ENCODE measurements at regions not wholly inside any gene's neighbourhood (a gene's known extent, or its start where the extent isn't known, plus 50 kb on each side); places are given as distances from the start of the nearest gene placed in this dataset.
"Not testable (repeated sequence)": the region's sequence is repeated elsewhere in the genome, so short reads cannot be mapped to it uniquely, and the experiment has no call there.

GRCh38 chr2:12918835-12919445 lies 202.2 kb downstream of the TRIB2 start:
- Histone ChIP-seq H3K27ac (peak overlapping the region; percentile 1 to 51 (median 26)), H3K4me3 (no peak overlapping the region)
- ATAC-seq = peak; percentile 58 to 76 (median 70)

DNA sequence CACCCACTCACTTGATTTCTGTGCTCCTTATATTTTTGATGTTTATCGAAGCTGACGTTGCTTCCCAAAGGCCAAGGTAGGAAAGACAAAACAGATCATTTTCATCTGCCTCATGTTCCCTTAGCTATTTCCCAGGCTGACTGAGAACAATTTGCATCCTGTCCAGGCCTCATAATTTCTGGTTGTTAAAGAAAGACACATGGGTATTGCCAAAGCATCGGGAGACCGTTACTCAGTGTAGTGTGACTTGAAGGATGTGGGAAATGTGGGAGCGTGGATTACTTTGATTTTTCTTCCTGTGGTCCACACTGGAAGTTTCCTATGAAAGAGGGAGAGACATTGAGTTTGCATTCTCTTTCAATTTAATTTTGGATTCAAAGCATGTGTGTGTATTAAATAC lies 204.6 kb downstream of the TRIB2 start:
- 86 to 93% methylated on average over 5 of the region's 5 CpGs for WGBS, 2 donors
- no peak for ATAC-seq
- Histone ChIP-seq H3K4me1 (peaks cover 0 to 11% (median 8%) of the 10 kb centered on the region in 3 donors), H3K9me3 (no peaks in the 10 kb centered on the region), H3K4me3 (no peak overlapping the region), H3K36me3 (no peaks in the 10 kb centered on the region), H3K27me3 (no peaks in the 10 kb centered on the region), H3K27ac (no peak overlapping the region)
- no peak for FAIRE-seq
- intact Hi-C loops (cut with DNase I) = no loop called here
- TF ChIP-seq, protein P1, sequence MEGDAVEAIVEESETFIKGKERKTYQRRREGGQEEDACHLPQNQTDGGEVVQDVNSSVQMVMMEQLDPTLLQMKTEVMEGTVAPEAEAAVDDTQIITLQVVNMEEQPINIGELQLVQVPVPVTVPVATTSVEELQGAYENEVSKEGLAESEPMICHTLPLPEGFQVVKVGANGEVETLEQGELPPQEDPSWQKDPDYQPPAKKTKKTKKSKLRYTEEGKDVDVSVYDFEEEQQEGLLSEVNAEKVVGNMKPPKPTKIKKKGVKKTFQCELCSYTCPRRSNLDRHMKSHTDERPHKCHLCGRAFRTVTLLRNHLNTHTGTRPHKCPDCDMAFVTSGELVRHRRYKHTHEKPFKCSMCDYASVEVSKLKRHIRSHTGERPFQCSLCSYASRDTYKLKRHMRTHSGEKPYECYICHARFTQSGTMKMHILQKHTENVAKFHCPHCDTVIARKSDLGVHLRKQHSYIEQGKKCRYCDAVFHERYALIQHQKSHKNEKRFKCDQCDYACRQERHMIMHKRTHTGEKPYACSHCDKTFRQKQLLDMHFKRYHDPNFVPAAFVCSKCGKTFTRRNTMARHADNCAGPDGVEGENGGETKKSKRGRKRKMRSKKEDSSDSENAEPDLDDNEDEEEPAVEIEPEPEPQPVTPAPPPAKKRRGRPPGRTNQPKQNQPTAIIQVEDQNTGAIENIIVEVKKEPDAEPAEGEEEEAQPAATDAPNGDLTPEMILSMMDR (IDR thresholded peaks at IDR 0.05) = no peak
- DNase-seq = no peak

More at GRCh38 chr2:12918835-12919445, 202.2 kb downstream of the TRIB2 start:
- Histone ChIP-seq H3K4me1 (peaks cover 0 to 11% (median 8%) of the 10 kb centered on the region in 3 donors), H3K27me3 (no peaks in the 10 kb centered on the region), H3K36me3 (no peaks in the 10 kb centered on the region), H3K9me3 (no peaks in the 10 kb centered on the region)
- DNase-seq (peak in 2 of 6 donors; percentile 9 to 33), FAIRE-seq (no peak)
- TF ChIP-seq, protein P1 (IDR thresholded peaks at IDR 0.05) = no peak
- intact Hi-C loops (cut with DNase I) = no loop called here
- 23 to 35% methylated on average over 7 of the region's 7 CpGs for WGBS, 2 donors

GRCh38 chr2:12923907-12924610 lies 207.3 kb downstream of the TRIB2 start:
- no peaks in the 10 kb centered on the region for H3K27me3 ChIP-seq
- TF ChIP-seq, protein P1 (IDR thresholded peaks at IDR 0.05) = no peak
- intact Hi-C loops (cut with DNase I) = no loop called here
- FAIRE-seq (no peak), ATAC-seq (no peak), DNase-seq (no peak)
- no peak overlapping the region for H3K27ac ChIP-seq
- 81 to 86% methylated on average over 4 of the region's 4 CpGs for WGBS, 2 donors
- no peaks in the 10 kb centered on the region for H3K36me3 ChIP-seq
- no peaks in the 10 kb centered on the region for H3K9me3 ChIP-seq
- peaks cover 0 to 4% (median 0%) of the 10 kb centered on the region in 3 donors for H3K4me1 ChIP-seq
- H3K4me3 ChIP-seq = no peak overlapping the region

DNA sequence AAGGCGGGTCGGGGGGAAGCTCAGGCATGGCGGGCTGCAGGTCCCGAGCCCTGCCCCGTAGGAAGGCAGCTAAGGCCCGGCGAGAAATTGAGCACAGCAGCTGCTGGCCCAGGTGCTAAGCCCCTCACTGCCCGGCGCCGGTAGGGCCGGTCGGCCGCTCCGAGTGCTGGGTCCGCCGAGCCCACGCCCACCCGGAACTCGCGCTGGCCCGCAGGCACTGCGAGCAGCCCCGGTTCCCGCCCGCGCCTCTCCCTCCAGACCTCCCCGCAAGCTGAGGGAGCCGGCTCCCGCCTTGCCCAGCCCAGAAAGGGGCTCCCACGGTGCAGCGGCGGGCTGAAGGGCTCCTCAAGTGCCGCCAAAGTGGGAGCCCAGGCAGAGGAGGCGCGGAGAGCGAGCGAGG lies 209.9 kb downstream of the TRIB2 start:
- H3K27ac ChIP-seq; H3K9me3 ChIP-seq; H3K36me3 ChIP-seq; H3K4me1 ChIP-seq; H3K27me3 ChIP-seq; FAIRE-seq; H3K4me3 ChIP-seq; ATAC-seq; intact Hi-C loops (cut with DNase I): not testable (repeated sequence)
- 93 to 96% methylated on average over 34 to 37 of the region's 37 CpGs for WGBS, 2 donors
- DNase-seq = peak in 1 of 6 donors; percentile 37

- 76 to 85% methylated on average over 5 of the region's 5 CpGs for WGBS, 2 donors
- H3K4me1 ChIP-seq = no peaks in the 10 kb centered on the region
- no peak overlapping the region for H3K27ac ChIP-seq
- DNase-seq (no peak), ATAC-seq (no peak), FAIRE-seq (no peak)
- no peak overlapping the region for H3K4me3 ChIP-seq
- no peaks in the 10 kb centered on the region for H3K36me3 ChIP-seq
- TF ChIP-seq, protein P1 (IDR thresholded peaks at IDR 0.05) = no peak
- H3K9me3 ChIP-seq = no peaks in the 10 kb centered on the region
- H3K27me3 ChIP-seq = no peaks in the 10 kb centered on the region
- intact Hi-C loops (cut with DNase I) = no loop called here
Observed at GRCh38 chr2:12928197-12928774, 211.6 kb downstream of the TRIB2 start.

Measured in pancreas (tissue), 10 donors.